BLaER1 treated with 17β-estradiol and CSF1 and Interleukin-3, amounts not matched to agents 10 nM and 100 nM (cell line): ENCODE measurements at regions not wholly inside any gene's neighbourhood (a gene's known extent, or its start where the extent isn't known, plus 50 kb on each side); places are given as distances from the start of the nearest gene placed in this dataset.

ENCODE experiments used
- H3K27ac ChIP-seq, 11 experiments: shearing (Covaris generic); formaldehyde crosslinking; 2 replicates each; pipeline ENCODE4 v1.8.1; 2022
- H3K27me3 ChIP-seq, 11 experiments: shearing (Covaris generic); formaldehyde crosslinking; 2 replicates each; pipeline ENCODE4 v1.8.1; 2022
- H3K36me3 ChIP-seq, 11 experiments: shearing (Covaris generic); formaldehyde crosslinking; 2 replicates each; pipeline ENCODE4 v1.8.1; 2022
- H3K4me1 ChIP-seq, 10 experiments: shearing (Covaris generic); formaldehyde crosslinking; 2 replicates each; pipeline ENCODE4 v1.8.1; 2022
- H3K4me2 ChIP-seq, 11 experiments: shearing (Covaris generic); formaldehyde crosslinking; 2 replicates each; pipeline ENCODE4 v1.8.1; 2022
- H3K4me3 ChIP-seq, 10 experiments: shearing (Covaris generic); formaldehyde crosslinking; 2 replicates each; pipeline ENCODE4 v1.8.1; 2022
- H3K9ac ChIP-seq, 11 experiments: shearing (Covaris generic); formaldehyde crosslinking; 2 replicates each; pipeline ENCODE4 v1.8.1; 2022
- H3K9me3 ChIP-seq, 11 experiments: shearing (Covaris generic); formaldehyde crosslinking; replicated peaks in 1 of 11; 2 replicates each; pipeline ENCODE4 v1.8.1; 2022
- H4K20me1 ChIP-seq, 11 experiments: shearing (Covaris generic); formaldehyde crosslinking; 2 replicates each; pipeline ENCODE4 v1.8.1; 2022
- Cebpa-rat ChIP-seq, 11 experiments: shearing (Covaris generic); IDR thresholded peaks; 2 replicates each; pipeline ENCODE4 v1.8.1; 2022

DNA sequence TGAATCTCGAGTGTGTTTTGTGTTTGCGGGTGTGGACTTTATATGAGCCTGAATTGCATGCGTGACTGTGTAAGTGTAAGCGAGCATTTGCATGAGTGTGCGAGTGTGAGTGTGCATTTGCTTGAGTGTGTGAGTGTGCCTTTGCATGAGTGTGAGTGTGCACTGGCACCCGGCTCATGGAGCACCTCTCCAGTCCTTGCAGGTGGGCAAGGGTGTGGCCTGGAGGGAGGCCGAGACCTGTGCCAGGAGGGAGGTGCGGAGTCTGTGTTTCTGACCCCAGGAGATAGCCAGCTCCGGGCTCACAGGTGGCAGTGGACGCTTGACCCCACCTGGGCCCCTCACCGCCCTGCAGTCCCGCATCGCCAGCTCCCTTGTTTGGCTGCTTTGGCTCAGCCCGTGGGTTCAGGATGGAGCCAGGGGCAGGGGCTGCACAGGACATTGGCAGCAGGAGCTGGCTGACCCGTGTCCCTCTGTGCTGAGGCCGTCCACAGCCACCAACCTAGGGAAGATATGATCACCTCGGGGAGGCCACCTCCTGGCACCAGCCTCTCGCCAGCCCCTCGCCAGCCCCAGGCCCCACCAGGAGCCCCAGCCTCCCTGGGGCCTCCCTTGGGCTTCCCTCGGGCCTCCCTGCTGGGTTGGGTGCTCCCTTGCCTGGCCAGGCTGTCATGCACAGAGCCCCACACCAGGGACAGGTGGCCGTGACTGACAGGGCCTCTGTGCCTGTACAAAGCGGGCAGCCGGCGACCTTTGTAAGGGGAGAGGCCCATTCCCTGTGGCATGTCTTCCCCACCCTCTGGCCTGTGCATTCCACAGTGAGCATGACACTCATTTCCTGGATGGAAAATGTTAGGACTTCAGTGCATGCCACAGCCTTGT, 81.6 kb downstream of the PTGR3 start:
- no peaks in the 10 kb centered on the region; a peak in 2 of 22 replicates for H4K20me1 ChIP-seq
- H3K27ac ChIP-seq: no peak overlapping the region

GRCh38 chr18:75125382-75126331, 83.3 kb downstream of the PTGR3 start:
- no peaks in the 10 kb centered on the region for H3K9me3 ChIP-seq
- no peaks in the 10 kb centered on the region for H3K27me3 ChIP-seq
- no peaks in the 10 kb centered on the region for H3K4me1 ChIP-seq
- no peak overlapping the region for H3K9ac ChIP-seq
- H3K4me3 ChIP-seq: no peak overlapping the region
- H3K4me2 ChIP-seq: no peak overlapping the region
- no peaks in the 10 kb centered on the region; a peak in 1 of 22 replicates for H4K20me1 ChIP-seq
- no peak overlapping the region for H3K27ac ChIP-seq
- no peaks in the 10 kb centered on the region for H3K36me3 ChIP-seq
- TF ChIP-seq Cebpa-rat (IDR thresholded peaks at IDR 0.05): no peak

More for the DNA sequence above, 81.6 kb downstream of the PTGR3 start:
- Histone ChIP-seq H3K9ac (no peak overlapping the region), H3K4me3 (no peak overlapping the region), H3K9me3 (no peaks in the 10 kb centered on the region), H3K27me3 (no peaks in the 10 kb centered on the region), H3K36me3 (no peaks in the 10 kb centered on the region), H3K4me1 (no peaks in the 10 kb centered on the region), H3K4me2 (no peak overlapping the region)
- no peak for TF ChIP-seq Cebpa-rat (IDR thresholded peaks at IDR 0.05)

DNA sequence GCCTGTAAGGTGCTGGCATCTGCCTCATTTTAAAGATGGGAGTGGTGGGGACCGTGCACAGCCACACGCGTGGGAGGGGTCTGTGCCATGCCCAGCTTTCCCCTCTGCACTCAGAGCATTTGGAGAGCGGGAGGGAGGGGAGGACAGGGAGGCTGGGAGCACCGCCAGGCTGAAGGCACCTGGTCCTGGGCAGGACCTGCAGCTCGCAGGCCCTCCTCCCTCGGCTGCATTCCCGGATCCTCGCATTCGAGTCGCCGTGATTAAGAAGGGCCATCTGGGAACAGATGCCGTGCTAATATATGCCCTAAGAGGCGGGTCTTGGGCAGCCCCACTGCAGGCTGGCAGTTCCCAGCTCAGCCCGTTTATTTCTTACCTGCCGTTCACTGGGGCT, 84.0 kb downstream of the PTGR3 start:
- no peaks in the 10 kb centered on the region for H3K36me3 ChIP-seq
- no peaks in the 10 kb centered on the region for H3K27me3 ChIP-seq
- no peak overlapping the region for H3K27ac ChIP-seq
- no peaks in the 10 kb centered on the region for H3K4me1 ChIP-seq
- TF ChIP-seq Cebpa-rat (IDR thresholded peaks at IDR 0.05): no peak
- no peaks in the 10 kb centered on the region; a peak in 1 of 22 replicates for H4K20me1 ChIP-seq
- H3K9ac ChIP-seq: no peak overlapping the region
- H3K4me2 ChIP-seq: no peak overlapping the region
- no peak overlapping the region for H3K4me3 ChIP-seq
- no peaks in the 10 kb centered on the region for H3K9me3 ChIP-seq

DNA sequence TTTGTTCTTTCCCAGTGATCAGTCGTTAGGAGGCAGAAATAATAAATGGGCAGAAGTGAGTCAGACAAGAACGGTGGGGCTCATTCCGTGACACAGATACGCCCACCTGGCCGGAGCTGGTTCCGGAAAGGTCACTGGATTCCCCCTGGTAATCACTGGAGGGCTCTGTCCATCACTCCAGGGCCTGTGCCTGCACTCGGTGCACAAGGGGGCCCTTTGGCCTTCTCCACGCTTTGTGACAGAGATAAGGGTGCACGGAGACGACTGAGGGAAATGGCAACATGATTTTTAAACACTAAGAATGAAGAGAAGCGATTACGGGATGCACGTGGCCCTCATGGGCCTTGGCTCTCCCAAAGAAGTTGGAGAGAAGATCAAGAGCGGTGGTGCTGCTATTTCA, 84.4 kb downstream of the PTGR3 start:
- Histone ChIP-seq H3K27ac (no peak overlapping the region), H4K20me1 (no peaks in the 10 kb centered on the region; a peak in 1 of 22 replicates), H3K4me3 (no peak overlapping the region), H3K9me3 (no peaks in the 10 kb centered on the region), H3K4me1 (no peaks in the 10 kb centered on the region), H3K9ac (no peak overlapping the region), H3K27me3 (no peaks in the 10 kb centered on the region), H3K36me3 (no peaks in the 10 kb centered on the region), H3K4me2 (no peak overlapping the region)
- no peak for TF ChIP-seq Cebpa-rat (IDR thresholded peaks at IDR 0.05)

- H4K20me1 ChIP-seq: no peaks in the 10 kb centered on the region; a peak in 1 of 22 replicates
- H3K4me1 ChIP-seq: no peaks in the 10 kb centered on the region
- H3K9ac ChIP-seq: no peak overlapping the region
- H3K27ac ChIP-seq: no peak overlapping the region
- H3K4me3 ChIP-seq: no peak overlapping the region
- no peaks in the 10 kb centered on the region for H3K36me3 ChIP-seq
- H3K4me2 ChIP-seq: no peak overlapping the region
- no peak for TF ChIP-seq Cebpa-rat (IDR thresholded peaks at IDR 0.05)
- H3K9me3 ChIP-seq: no peaks in the 10 kb centered on the region
- no peaks in the 10 kb centered on the region for H3K27me3 ChIP-seq
Measured at GRCh38 chr18:75123113-75123512, 85.8 kb downstream of the PTGR3 start.

DNA sequence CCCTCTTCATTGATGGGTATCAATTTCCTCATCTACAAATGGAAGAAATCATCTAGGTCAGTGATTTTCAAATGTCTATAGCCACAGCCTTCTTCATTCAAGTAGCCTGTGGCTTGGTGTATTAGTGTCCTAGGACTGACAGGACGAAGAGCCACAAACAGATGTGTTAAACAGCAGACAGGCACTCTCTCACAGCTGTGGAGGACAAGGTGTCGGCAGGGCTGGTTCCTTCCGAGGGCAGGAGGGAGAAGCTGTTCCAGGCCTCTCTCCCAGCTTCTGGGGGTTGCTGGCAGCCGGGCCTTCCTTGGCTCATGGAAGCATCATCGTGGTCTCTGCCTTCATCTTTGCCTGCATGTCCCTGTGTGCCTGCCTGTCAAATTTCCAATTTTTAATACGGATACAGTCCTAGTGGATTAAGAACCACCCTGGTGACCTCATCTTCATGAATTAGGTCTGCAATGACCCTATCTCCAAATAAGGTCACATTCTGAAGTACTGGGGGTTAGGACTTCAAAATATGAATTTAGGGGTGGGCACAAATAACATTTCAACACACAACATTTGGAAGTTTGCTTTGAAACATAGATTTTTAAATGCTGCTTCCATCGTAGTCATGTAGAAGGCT, 86.5 kb downstream of the PTGR3 start:
- H3K9me3 ChIP-seq: no peaks in the 10 kb centered on the region
- no peak overlapping the region for H3K9ac ChIP-seq
- H3K27me3 ChIP-seq: no peaks in the 10 kb centered on the region
- H4K20me1 ChIP-seq: no peaks in the 10 kb centered on the region; a peak in 1 of 22 replicates
- no peak for TF ChIP-seq Cebpa-rat (IDR thresholded peaks at IDR 0.05)
- no peak overlapping the region for H3K4me3 ChIP-seq
- H3K4me2 ChIP-seq: no peak overlapping the region
- H3K36me3 ChIP-seq: no peaks in the 10 kb centered on the region
- no peaks in the 10 kb centered on the region for H3K4me1 ChIP-seq
- no peak overlapping the region for H3K27ac ChIP-seq

DNA sequence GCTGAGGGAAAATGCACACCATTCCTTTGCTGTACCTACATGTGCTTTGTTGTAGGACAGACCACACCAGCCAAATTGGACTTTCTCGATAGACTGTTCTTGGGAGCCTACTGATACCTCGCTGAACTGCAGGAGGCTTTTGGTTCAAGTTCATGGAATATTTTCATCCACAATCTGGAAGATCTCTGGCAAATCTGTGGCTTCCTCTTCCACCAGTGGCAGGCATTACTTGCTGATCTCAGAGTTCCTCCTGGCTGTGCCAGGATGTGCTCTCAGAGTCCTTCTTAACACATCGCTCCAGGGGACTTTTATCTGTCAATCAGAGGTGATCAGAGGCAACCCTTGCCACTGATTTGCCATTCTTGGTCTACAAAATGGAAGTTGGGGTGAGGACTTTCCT, 87.7 kb downstream of the PTGR3 start:
- H3K4me1 ChIP-seq: no peaks in the 10 kb centered on the region
- no peak overlapping the region for H3K4me3 ChIP-seq
- no peaks in the 10 kb centered on the region; a peak in 1 of 22 replicates for H4K20me1 ChIP-seq
- no peak for TF ChIP-seq Cebpa-rat (IDR thresholded peaks at IDR 0.05)
- no peaks in the 10 kb centered on the region for H3K9me3 ChIP-seq
- H3K27ac ChIP-seq: no peak overlapping the region
- H3K4me2 ChIP-seq: no peak overlapping the region
- no peaks in the 10 kb centered on the region for H3K27me3 ChIP-seq
- no peak overlapping the region for H3K9ac ChIP-seq
- H3K36me3 ChIP-seq: no peaks in the 10 kb centered on the region

GRCh38 chr18:75120521-75120920, 88.4 kb downstream of the PTGR3 start:
- H4K20me1 ChIP-seq: no peaks in the 10 kb centered on the region
- no peaks in the 10 kb centered on the region for H3K4me1 ChIP-seq
- no peak overlapping the region for H3K4me3 ChIP-seq
- no peak overlapping the region for H3K27ac ChIP-seq
- H3K36me3 ChIP-seq: no peaks in the 10 kb centered on the region
- TF ChIP-seq Cebpa-rat (IDR thresholded peaks at IDR 0.05): no peak
- H3K9me3 ChIP-seq: peaks cover 0 to 1% (median 0%) of the 10 kb centered on the region in 11 experiments; a peak in 4 of 22 replicates
- no peak overlapping the region for H3K9ac ChIP-seq
- H3K27me3 ChIP-seq: no peaks in the 10 kb centered on the region
- H3K4me2 ChIP-seq: no peak overlapping the region

DNA sequence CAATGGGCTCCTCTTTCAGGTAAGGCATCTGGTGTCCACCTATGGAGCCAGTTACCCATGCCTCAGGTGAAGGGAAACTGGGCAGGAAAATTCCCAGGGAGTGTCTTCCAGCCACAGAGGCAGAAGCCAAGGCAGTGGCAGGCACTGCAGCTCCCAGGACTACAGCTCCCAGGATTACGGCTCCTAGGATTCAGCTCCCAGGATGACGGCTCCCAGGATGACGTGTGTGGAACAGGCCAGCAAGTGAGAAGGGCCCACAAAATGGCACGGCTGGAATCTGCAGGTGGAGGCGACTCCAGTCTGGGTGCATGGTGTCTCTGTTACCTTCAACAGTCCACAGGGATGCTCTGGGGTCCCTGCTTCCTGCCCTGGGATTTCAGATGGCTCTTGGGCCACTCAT, 92.1 kb downstream of the PTGR3 start:
- no peak for TF ChIP-seq Cebpa-rat (IDR thresholded peaks at IDR 0.05)

More for the DNA sequence above, 92.1 kb downstream of the PTGR3 start:
- no peaks in the 10 kb centered on the region for H3K36me3 ChIP-seq
- H3K4me1 ChIP-seq: no peaks in the 10 kb centered on the region; a peak in 1 of 20 replicates
- H3K4me2 ChIP-seq: no peak overlapping the region
- H4K20me1 ChIP-seq: no peaks in the 10 kb centered on the region
- H3K4me3 ChIP-seq: no peak overlapping the region
- H3K27me3 ChIP-seq: no peaks in the 10 kb centered on the region
- H3K9me3 ChIP-seq: peaks cover 0 to 9% (median 0%) of the 10 kb centered on the region in 11 experiments; a peak in 5 of 22 replicates
- no peak overlapping the region for H3K9ac ChIP-seq
- H3K27ac ChIP-seq: no peak overlapping the region
